ENCODE measurements at regions not wholly inside any gene's neighbourhood (a gene's known extent, or its start where the extent isn't known, plus 50 kb on each side); places are given as distances from the start of the nearest gene placed in this dataset.

GRCh38 chrX:42604302-42604701, 173.7 kb downstream of the PPP1R2C start:
- TF ChIP-seq TCF7L2 (IDR thresholded peaks at IDR 0.05; ENCODE audit: borderline replicate concordance, extremely low read depth, insufficient read depth, insufficient read length) (no peak), JUND (IDR thresholded peaks at IDR 0.05) (no peak), CTCF (IDR thresholded peaks at IDR 0.05 in 2 of 3, conservative IDR thresholded peaks at IDR 0.05 in 1 of 3; ENCODE audit: borderline replicate concordance in 1 of 3, insufficient read depth in 1 of 3, low read depth in 2 of 3, low read length in 2 of 3) (no peak), MAX (IDR thresholded peaks at IDR 0.05) (no peak), POLR2AphosphoS5 (IDR thresholded peaks at IDR 0.05; ENCODE audit: low read depth, low read length) (no peak), POLR2A (IDR thresholded peaks at IDR 0.05; ENCODE audit: borderline replicate concordance, extremely low read depth, insufficient read depth, insufficient read length) (no peak), ZNF274 (IDR thresholded peaks at IDR 0.05; ENCODE audit: low read depth, low read length) (no peak), RAD21 (IDR thresholded peaks at IDR 0.05; ENCODE audit: low read depth) (no peak), YY1 (IDR thresholded peaks at IDR 0.05; ENCODE audit: extremely low read depth, insufficient replicate concordance, low read depth, low read length) (no peak), SIN3A (IDR thresholded peaks at IDR 0.05; ENCODE audit: low read depth) (no peak), ELF1 (IDR thresholded peaks at IDR 0.05; ENCODE audit: borderline replicate concordance, low read depth) (no peak), EZH2 (IDR thresholded peaks at IDR 0.05) (no peak), FOSL1 (IDR thresholded peaks at IDR 0.05; ENCODE audit: low read depth) (no peak), EGR1 (IDR thresholded peaks at IDR 0.05; ENCODE audit: low read depth) (no peak)
